Jurkat, Clone E6-1 (cell line): ENCODE measurements at regions not wholly inside any gene's neighbourhood (a gene's known extent, or its start where the extent isn't known, plus 50 kb on each side); places are given as distances from the start of the nearest gene placed in this dataset.
"Not testable (repeated sequence)": the region's sequence is repeated elsewhere in the genome, so short reads cannot be mapped to it uniquely, and the experiment has no call there.

Experiments
- DNase-seq: peaks from one replicate; pipeline ENCODE4 v3.0.0-alpha.2; 2011; ENCODE audit warnings: low read depth, low spot score
- H3K4me3 ChIP-seq: 2 replicates; pipeline ENCODE4 v1.5.1; 2011; ENCODE audit warnings: mild to moderate bottlenecking, low read length, control low read depth, moderate library complexity

GRCh38 chr5:15385037-15385436, 114.9 kb upstream of the FBXL7 start:
- H3K4me3 ChIP-seq, result no peak overlapping the region
- DNase-seq, result no peak

GRCh38 chr5:15384581-15384980, 115.4 kb upstream of the FBXL7 start:
- no peak for DNase-seq
- H3K4me3 ChIP-seq, result no peak overlapping the region

GRCh38 chr5:15384176-15384575, 115.8 kb upstream of the FBXL7 start:
- H3K4me3 ChIP-seq, result no peak overlapping the region
- no peak for DNase-seq

GRCh38 chr5:15383469-15383868, 116.5 kb upstream of the FBXL7 start:
- DNase-seq, result no peak
- no peak overlapping the region for H3K4me3 ChIP-seq

GRCh38 chr5:15383021-15383420, 117.0 kb upstream of the FBXL7 start:
- no peak overlapping the region for H3K4me3 ChIP-seq
- DNase-seq, result no peak

DNA sequence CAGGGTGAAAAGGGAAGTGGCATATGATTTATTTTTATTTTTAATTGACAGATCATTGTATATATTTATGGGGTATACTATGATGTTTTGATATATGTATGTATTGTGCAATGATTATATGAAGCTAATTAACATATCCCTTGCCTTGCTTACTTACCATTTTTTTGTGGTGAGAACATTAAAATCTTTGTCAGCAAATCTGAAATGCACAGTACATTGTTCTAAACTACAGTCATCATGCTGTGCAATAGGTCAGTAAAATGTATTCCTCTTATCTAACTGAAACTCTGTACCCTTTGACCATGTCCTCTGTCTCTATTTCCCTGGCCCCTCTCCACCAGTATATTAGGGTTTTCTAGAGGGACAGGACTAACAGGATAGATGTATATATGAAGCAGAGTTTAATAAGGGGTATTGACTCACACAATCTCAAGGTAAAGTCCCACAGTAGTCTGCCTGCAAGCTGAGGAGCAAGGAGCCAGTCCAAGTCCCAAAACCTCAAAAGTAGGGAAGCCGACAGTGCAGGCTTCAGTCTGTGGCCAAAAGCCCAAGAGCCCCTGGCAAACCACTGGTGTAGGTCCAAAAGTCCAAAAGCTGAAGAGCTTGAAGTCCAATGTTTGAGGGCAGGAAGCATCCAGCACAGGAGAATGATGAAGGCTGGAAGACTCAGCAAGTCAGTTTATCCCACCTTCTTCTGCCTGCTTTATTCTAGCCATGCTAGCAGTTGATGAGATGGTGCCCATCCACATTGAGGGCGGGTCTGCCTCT, 122.2 kb upstream of the FBXL7 start:
- no peak overlapping the region for H3K4me3 ChIP-seq
- DNase-seq, result no peak

GRCh38 chr5:15376803-15377202, 123.2 kb upstream of the FBXL7 start:
- no peak overlapping the region for H3K4me3 ChIP-seq
- DNase-seq, result no peak

DNA sequence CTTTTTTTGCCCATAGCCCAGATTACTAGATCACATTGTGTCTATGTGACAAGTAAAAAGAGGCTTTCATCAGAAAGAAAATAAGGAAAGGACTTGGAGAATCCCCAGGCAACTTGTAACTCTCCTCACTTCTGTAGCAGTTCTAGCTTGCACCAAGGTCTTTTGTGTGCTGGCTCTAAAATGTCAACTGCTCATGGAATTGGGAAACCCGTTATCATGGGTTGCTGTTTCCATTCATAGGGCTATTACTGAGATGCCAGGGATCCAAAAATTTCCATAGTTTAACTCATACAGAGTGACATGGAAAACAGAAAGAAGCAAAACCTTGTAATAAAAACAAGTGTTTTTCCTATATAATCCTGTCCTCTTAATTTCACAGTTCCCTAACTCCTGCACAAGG, 123.9 kb upstream of the FBXL7 start:
- no peak for DNase-seq

GRCh38 chr5:15375559-15375958, 124.4 kb upstream of the FBXL7 start:
- no peak overlapping the region for H3K4me3 ChIP-seq
- DNase-seq, result no peak

More for the DNA sequence above, 123.9 kb upstream of the FBXL7 start:
- no peak overlapping the region for H3K4me3 ChIP-seq

DNA sequence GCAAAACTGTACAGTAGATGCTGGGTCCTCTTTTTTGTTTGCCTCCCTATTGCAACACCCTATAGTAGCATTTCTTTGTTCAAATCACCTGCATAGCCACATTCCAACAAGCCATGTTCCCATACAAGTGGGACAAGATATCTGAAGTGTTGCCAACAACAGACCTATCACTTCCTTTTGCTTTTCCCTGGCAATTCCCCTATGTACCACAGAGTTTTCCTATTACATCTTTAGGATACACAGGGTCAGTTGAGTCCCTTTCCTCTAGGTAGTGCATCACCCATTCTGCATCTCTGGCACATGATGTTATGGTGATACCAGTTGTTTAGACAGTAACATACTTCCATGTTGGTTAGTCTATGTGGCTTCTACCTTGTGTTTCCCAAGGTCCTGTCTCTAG, 125.1 kb upstream of the FBXL7 start:
- no peak overlapping the region for H3K4me3 ChIP-seq
- no peak for DNase-seq

- no peak for DNase-seq
- H3K4me3 ChIP-seq, result no peak overlapping the region
Measured at GRCh38 chr5:15373151-15373550, 126.8 kb upstream of the FBXL7 start.

DNA sequence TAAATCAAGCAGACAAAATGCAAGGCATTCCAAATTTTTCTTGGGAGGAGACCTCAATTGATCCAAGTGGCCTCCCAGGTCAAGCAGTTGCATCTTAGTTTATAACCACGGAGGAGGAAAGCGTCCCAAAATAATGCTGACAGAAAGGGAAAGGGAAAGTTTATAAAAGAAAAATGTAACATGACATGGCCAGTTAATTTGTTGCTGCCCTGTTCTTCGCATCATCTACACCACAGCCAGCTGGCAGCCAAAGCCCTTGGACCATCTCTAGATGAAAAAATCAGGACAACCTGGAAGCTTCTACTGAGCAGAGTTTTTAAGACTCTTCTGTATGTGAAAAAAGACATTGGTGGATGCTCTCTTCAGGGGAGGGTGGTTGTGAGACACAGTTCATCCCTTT, 128.8 kb upstream of the FBXL7 start:
- no peak for DNase-seq
- no peak overlapping the region for H3K4me3 ChIP-seq

GRCh38 chr5:15368835-15369234, 131.1 kb upstream of the FBXL7 start:
- no peak overlapping the region for H3K4me3 ChIP-seq
- DNase-seq, result no peak

- H3K4me3 ChIP-seq, result no peak overlapping the region
- DNase-seq, result no peak
Measured at GRCh38 chr5:15367489-15367888, 132.5 kb upstream of the FBXL7 start.

- no peak for DNase-seq
Measured at GRCh38 chr5:15366676-15367391, 133.1 kb upstream of the FBXL7 start.

GRCh38 chr5:15365070-15365469, 134.9 kb upstream of the FBXL7 start:
- DNase-seq, result no peak
- H3K4me3 ChIP-seq, result no peak overlapping the region

More at GRCh38 chr5:15366676-15367391, 133.1 kb upstream of the FBXL7 start:
- H3K4me3 ChIP-seq, result no peak overlapping the region

DNA sequence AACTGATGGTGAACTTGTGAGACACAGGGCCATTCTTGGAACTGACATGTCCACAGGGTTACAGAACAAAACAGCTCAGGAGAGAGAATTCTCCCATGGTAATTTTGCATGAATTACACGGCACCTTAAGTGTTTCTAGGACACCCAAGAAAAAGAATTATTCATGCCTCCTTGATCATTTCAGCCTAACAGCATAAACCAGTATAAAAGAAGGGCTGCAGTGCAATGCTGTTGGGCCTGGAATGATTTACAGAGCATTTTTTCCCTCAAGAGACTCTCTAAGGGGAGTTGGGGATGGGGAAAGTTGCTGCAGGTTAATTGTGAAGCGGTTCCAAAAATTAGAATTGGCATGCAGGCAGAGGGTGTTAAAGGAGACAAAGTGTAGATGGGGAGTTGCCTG, 136.4 kb upstream of the FBXL7 start:
- no peak for DNase-seq
- H3K4me3 ChIP-seq, result no peak overlapping the region

DNA sequence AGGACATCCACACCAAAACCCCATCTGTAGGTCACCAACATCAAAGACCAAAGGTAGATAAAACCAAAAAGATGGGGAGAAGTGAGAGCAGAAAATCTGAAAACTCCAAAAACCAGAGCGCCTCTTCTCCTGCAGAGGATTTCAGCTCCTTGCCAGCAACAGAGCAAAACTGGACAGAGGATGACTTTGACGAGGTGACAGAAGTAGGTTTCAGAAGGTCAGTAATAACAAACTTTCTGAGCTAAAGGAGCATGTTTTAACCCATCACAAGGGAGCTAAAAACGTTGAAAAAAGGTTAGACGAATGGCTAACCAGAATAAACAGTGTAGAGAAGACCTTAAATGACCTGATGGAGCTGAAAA, 142.9 kb upstream of the FBXL7 start:
- H3K4me3 ChIP-seq, DNase-seq: not testable (repeated sequence)

DNA sequence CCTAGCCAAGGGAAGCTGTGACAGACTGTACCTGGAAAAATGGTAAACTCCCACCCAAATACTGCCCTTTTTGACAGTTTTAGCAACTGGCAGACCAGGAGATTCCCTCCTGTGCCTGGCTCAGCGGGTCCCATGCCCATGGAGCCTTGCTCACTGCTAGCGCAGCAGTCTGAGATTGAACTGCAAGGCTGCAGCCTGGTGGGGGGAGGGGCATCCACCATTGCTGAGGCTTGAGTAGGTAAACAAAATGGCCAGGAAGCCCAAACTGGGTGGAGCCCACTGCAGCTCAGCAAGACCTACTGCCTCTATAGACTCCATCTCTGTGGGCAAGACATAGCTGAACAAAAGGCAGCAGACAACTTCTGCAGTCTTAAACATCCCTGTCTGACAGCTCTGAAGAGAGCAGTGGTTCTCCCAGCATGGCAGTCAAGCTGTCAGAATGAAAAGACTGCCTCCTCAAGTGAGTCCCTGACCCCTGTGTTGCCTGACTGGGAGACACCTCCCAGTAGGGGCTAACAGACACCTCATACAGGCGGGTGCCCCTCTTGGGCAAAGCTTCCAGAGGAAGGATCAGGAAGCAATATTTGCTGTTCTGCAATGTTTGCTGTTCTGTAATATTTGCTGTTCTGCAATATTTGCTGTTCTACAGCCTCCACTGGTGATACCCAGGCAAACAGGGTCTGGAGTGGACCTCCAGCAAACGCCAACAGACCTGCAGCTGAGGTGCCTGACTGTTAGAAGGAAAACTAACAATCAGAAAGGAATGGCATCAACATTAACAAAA, 143.5 kb upstream of the FBXL7 start:
- not testable (repeated sequence) for H3K4me3 ChIP-seq, DNase-seq

DNA sequence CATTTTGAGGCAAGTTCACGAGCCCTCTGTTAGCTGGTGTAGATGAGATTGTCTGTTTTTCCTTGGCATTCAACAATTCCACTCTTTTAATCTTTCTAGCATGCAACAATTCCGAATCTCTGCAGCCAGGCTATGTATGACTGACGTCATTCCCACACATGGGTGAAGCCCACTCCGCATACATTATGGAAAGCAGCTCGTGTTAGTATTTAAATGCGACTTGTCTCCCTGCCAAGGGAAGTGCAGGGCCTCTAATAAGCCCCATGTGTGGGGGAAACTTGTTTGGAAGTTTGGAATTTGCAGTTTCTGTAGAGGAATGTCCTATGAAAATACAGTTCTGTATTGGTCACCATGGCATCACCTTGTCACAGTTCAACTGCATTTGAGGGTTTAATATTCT, 146.0 kb upstream of the FBXL7 start:
- DNase-seq, result no peak
- no peak overlapping the region for H3K4me3 ChIP-seq
